ENCODE measurements at regions not wholly inside any gene's neighbourhood (a gene's known extent, or its start where the extent isn't known, plus 50 kb on each side); places are given as distances from the start of the nearest gene placed in this dataset.

DNA sequence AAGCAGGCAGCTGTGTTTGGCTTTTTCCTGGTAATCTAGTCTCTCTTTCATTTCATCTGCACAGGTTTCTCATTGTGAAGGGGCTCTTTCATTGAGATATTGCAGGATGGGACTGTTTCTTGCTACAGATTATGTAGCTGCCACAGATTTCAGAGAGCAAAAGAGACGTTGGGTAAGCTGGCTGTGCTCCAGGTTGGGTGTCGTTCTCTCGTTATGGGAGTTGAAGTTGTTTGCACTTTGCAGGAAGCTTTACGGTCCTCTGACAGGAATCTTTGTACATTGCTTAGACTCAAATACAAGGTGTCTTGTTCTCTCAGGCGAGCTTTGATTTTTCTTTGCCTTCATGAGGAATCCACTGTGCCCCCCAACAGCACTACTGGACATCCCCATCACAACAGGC is 72.4 kb downstream of the RBMY1D start:
- intact Hi-C loops (cut with DNase I; ENCODE audit: low total_unique reads) = no loop called here
- 43% methylated on average over 5 of the region's 5 CpGs; no CpG with 5 or more reads in 1 of the 2 donors for WGBS, 2 donors
- no peak overlapping the region for H3K4me3 ChIP-seq (ENCODE audit: low read depth, poor library complexity, severe bottlenecking)
- DNase-seq (ENCODE audit: low spot score in 2 of 2) = no peak
- TF ChIP-seq, protein P1, sequence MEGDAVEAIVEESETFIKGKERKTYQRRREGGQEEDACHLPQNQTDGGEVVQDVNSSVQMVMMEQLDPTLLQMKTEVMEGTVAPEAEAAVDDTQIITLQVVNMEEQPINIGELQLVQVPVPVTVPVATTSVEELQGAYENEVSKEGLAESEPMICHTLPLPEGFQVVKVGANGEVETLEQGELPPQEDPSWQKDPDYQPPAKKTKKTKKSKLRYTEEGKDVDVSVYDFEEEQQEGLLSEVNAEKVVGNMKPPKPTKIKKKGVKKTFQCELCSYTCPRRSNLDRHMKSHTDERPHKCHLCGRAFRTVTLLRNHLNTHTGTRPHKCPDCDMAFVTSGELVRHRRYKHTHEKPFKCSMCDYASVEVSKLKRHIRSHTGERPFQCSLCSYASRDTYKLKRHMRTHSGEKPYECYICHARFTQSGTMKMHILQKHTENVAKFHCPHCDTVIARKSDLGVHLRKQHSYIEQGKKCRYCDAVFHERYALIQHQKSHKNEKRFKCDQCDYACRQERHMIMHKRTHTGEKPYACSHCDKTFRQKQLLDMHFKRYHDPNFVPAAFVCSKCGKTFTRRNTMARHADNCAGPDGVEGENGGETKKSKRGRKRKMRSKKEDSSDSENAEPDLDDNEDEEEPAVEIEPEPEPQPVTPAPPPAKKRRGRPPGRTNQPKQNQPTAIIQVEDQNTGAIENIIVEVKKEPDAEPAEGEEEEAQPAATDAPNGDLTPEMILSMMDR (IDR thresholded peaks at IDR 0.05) = no peak
- no peak for TF ChIP-seq POLR2A (IDR thresholded peaks at IDR 0.05)

DNA sequence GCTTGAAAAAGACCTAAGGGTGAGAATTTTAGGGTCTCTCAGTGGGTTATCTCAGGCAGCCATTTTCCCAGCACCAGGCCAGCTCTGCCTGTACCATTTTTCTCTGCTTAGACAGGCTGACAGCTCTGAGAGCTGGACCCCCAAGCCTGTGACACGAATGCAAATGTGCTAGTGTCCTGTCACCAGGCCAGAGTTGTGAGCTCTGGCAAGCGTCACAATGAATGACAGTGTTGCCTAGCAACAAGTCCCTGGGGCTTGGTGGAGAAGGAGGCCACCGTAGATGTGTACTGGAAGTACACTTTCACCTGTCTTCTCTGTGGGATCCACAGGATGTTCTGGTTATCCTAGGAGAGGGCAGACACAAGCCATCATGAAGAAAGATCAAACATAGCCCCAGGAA is 66.7 kb downstream of the RBMY1D start:
- TF ChIP-seq, protein P1 (IDR thresholded peaks at IDR 0.05) = no peak
- no peak for TF ChIP-seq POLR2A (IDR thresholded peaks at IDR 0.05)
- H3K4me3 ChIP-seq (ENCODE audit: low read depth, poor library complexity, severe bottlenecking) = no peak overlapping the region
- DNase-seq (ENCODE audit: low spot score in 2 of 2) = no peak
- intact Hi-C loops (cut with DNase I; ENCODE audit: low total_unique reads) = no loop called here
- 46% methylated on average over 3 of the region's 3 CpGs; no CpG with 5 or more reads in 1 of the 2 donors for WGBS, 2 donors
